ENCODE measurements at regions not wholly inside any gene's neighbourhood (a gene's known extent, or its start where the extent isn't known, plus 50 kb on each side); places are given as distances from the start of the nearest gene placed in this dataset.
A peak's percentile ranks its signal among the peaks of the same experiment; 100 is the strongest.

- TF ChIP-seq CTCF (conservative IDR thresholded peaks at IDR 0.05; ENCODE audit: low read depth, low read length), result no peak
- no peak overlapping the region for H3K4me3 ChIP-seq (ENCODE audit: low read depth, low read length)
- no peak for DNase-seq (ENCODE audit: low read depth)
Measured at GRCh38 chr2:145807554-145807953, 1287.6 kb upstream of the ZEB2 start.

- no peak for TF ChIP-seq CTCF (conservative IDR thresholded peaks at IDR 0.05; ENCODE audit: low read depth, low read length)
- no peak for DNase-seq (ENCODE audit: low read depth)
- H3K4me3 ChIP-seq (ENCODE audit: low read depth, low read length), result no peak overlapping the region
Measured at GRCh38 chr2:145806546-145806945, 1286.6 kb upstream of the ZEB2 start.

- no peak for TF ChIP-seq CTCF (conservative IDR thresholded peaks at IDR 0.05; ENCODE audit: low read depth, low read length)
- H3K4me3 ChIP-seq (ENCODE audit: low read depth, low read length), result no peak overlapping the region
- no peak for DNase-seq (ENCODE audit: low read depth)
Measured at GRCh38 chr2:145802133-145802532, 1282.2 kb upstream of the ZEB2 start.

- H3K4me3 ChIP-seq (ENCODE audit: low read depth, low read length), result no peak overlapping the region
- no peak for DNase-seq (ENCODE audit: low read depth)
- no peak for TF ChIP-seq CTCF (conservative IDR thresholded peaks at IDR 0.05; ENCODE audit: low read depth, low read length)
Measured at GRCh38 chr2:145801210-145801609, 1281.3 kb upstream of the ZEB2 start.

- no peak overlapping the region for H3K4me3 ChIP-seq (ENCODE audit: low read depth, low read length)
- peak; percentile 86 for DNase-seq (ENCODE audit: low read depth)
- TF ChIP-seq CTCF (conservative IDR thresholded peaks at IDR 0.05; ENCODE audit: low read depth, low read length), result no peak
Measured at GRCh38 chr2:145800151-145801091, 1280.5 kb upstream of the ZEB2 start.

- TF ChIP-seq CTCF (conservative IDR thresholded peaks at IDR 0.05; ENCODE audit: low read depth, low read length), result no peak
- no peak for DNase-seq (ENCODE audit: low read depth)
Measured at GRCh38 chr2:145799595-145800108, 1279.7 kb upstream of the ZEB2 start.

More at GRCh38 chr2:145799595-145800108, 1279.7 kb upstream of the ZEB2 start:
- H3K4me3 ChIP-seq (ENCODE audit: low read depth, low read length), result no peak overlapping the region
